Ovary (tissue), 3 donors: ENCODE measurements at regions not wholly inside any gene's neighbourhood (a gene's known extent, or its start where the extent isn't known, plus 50 kb on each side); places are given as distances from the start of the nearest gene placed in this dataset.

ENCODE experiments used
- CTCF ChIP-seq, 3 donors: fragments of 450-650 bp in 2 of 3; fragments of 200-600 bp in 1 of 3; IDR thresholded peaks; one replicate each; pipeline versions ENCODE4 v1.5.1 to v1.8.0; 2016 to 2022; ENCODE audit warnings: antibody characterized with exemption in 3 of 3, mild to moderate bottlenecking in 1 of 3
- POLR2A ChIP-seq: fragments of 450-650 bp; IDR thresholded peaks from one replicate; pipeline ENCODE4 v1.6.1; 2017; ENCODE audit warnings: antibody characterized with exemption, mild to moderate bottlenecking, moderate library complexity
- donor health status: DM: no; HTN: no; CAD: no.

GRCh38 chr12:84313323-84313675 lies 599.3 kb downstream of the SLC6A15 start:
- no peak for TF ChIP-seq CTCF (IDR thresholded peaks at IDR 0.05)
- TF ChIP-seq POLR2A = no peak
